Gastroesophageal sphincter (tissue), 3 donors: ENCODE measurements at regions not wholly inside any gene's neighbourhood (a gene's known extent, or its start where the extent isn't known, plus 50 kb on each side); places are given as distances from the start of the nearest gene placed in this dataset.

Experiments
- POLR2A ChIP-seq, 2 donors: fragments of 450-650 bp; IDR thresholded peaks; one replicate each; pipeline ENCODE4 v1.6.1; 2017; ENCODE audit warnings: antibody characterized with exemption in 2 of 2, mild to moderate bottlenecking in 2 of 2, moderate library complexity in 1 of 2
- TF ChIP-seq, protein P1 (sequence below), 4 experiments: fragments of 200-600 bp in 2 of 4; fragments of 450-650 bp in 2 of 4; sonication (generic) in 1 of 4; IDR thresholded peaks; one replicate each; pipeline ENCODE4 v1.5.1; 2017 to 2019; ENCODE audit warnings: antibody characterized with exemption in 4 of 4, mild to moderate bottlenecking in 2 of 4, moderate library complexity in 2 of 4

- no peak for TF ChIP-seq POLR2A (IDR thresholded peaks at IDR 0.05)
- TF ChIP-seq, protein P1, sequence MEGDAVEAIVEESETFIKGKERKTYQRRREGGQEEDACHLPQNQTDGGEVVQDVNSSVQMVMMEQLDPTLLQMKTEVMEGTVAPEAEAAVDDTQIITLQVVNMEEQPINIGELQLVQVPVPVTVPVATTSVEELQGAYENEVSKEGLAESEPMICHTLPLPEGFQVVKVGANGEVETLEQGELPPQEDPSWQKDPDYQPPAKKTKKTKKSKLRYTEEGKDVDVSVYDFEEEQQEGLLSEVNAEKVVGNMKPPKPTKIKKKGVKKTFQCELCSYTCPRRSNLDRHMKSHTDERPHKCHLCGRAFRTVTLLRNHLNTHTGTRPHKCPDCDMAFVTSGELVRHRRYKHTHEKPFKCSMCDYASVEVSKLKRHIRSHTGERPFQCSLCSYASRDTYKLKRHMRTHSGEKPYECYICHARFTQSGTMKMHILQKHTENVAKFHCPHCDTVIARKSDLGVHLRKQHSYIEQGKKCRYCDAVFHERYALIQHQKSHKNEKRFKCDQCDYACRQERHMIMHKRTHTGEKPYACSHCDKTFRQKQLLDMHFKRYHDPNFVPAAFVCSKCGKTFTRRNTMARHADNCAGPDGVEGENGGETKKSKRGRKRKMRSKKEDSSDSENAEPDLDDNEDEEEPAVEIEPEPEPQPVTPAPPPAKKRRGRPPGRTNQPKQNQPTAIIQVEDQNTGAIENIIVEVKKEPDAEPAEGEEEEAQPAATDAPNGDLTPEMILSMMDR (IDR thresholded peaks at IDR 0.05): no peak
Measured at GRCh38 chr13:95361686-95362085, 60.4 kb upstream of the ABCC4 start.
